Panc1 (cell line): ENCODE measurements at regions not wholly inside any gene's neighbourhood (a gene's known extent, or its start where the extent isn't known, plus 50 kb on each side); places are given as distances from the start of the nearest gene placed in this dataset.

Experiments used
- ATAC-seq: fragments of 200-7000 bp; cut with Tn5 transposase; 2 replicates; pipeline ENCODE4 v1.9.1; 2020; ENCODE audit warnings: mild to moderate bottlenecking, moderate library complexity
- BruUV-seq: library from RNA; stranded (reverse); fragments of 400-500 nt; replicated peaks from 2 replicates; lab custom pipeline; 2021; lab: Mats Ljungman, UMichigan
- CTCF ChIA-PET: fragments of 300-600 bp; sonication (Branson Sonifier 250); formaldehyde crosslinking; loops from one replicate; lab custom pipeline; 2022; ENCODE audit warnings: antibody characterized with exemption; lab: Charles Lee
- POLR2A ChIA-PET: fragments of 300-600 bp; sonication (Branson Sonifier 250); formaldehyde crosslinking; loops from one replicate; lab custom pipeline; 2022; ENCODE audit warnings: antibody characterized with exemption; lab: Charles Lee
- DNase-seq: peaks from one replicate; pipeline ENCODE4 v3.0.0-alpha.2; 2010; ENCODE audit warnings: low read depth, low spot score
- H3K27ac ChIP-seq: 2 replicates; pipeline ENCODE4 v1.5.1; 2011; ENCODE audit warnings: mild to moderate bottlenecking, low read length, inconsistent platforms
- H3K27me3 ChIP-seq: fragments of 200-500 bp; sonication (Bioruptor generic); 2 replicates; pipeline ENCODE4 v1.6.0; 2014; ENCODE audit warnings: low read length, inconsistent platforms; ENCODE audit not compliant: control insufficient read depth, insufficient read depth
- H3K36me3 ChIP-seq: fragments of 200-500 bp; sonication (Bioruptor generic); 2 replicates; pipeline ENCODE4 v1.5.1; 2014; ENCODE audit warnings: inconsistent platforms, mild to moderate bottlenecking, low read length, moderate library complexity; ENCODE audit not compliant: control insufficient read depth, insufficient read depth
- H3K4me1 ChIP-seq: 2 replicates; pipeline ENCODE4 v1.5.1; 2011; ENCODE audit warnings: inconsistent platforms, mild to moderate bottlenecking, low read length, moderate library complexity; ENCODE audit not compliant: control insufficient read depth, insufficient read depth
- H3K4me3 ChIP-seq, 2 experiments: 2 replicates each; pipeline ENCODE4 v1.5.1; 2011 to 2012; ENCODE audit warnings: low read depth in 2 of 2, low read length in 2 of 2, mild to moderate bottlenecking in 2 of 2, inconsistent platforms in 1 of 2, moderate library complexity in 1 of 2
- H3K9me3 ChIP-seq: fragments of 200-500 bp; sonication (Bioruptor generic); 2 replicates; pipeline ENCODE4 v1.5.1; 2014; ENCODE audit warnings: low read depth, mild to moderate bottlenecking, inconsistent platforms, low read length, moderate library complexity; ENCODE audit not compliant: control insufficient read depth, insufficient read depth
- CTCF ChIP-seq: fragments of 450-650 bp; IDR thresholded peaks from 2 replicates; pipeline ENCODE4 v1.5.1; 2017; ENCODE audit warnings: mild to moderate bottlenecking
- POLR2AphosphoS5 ChIP-seq: IDR thresholded peaks from 2 replicates; pipeline ENCODE4 v1.6.1; 2012; ENCODE audit warnings: mild to moderate bottlenecking, low read depth, low read length, moderate library complexity
- REST ChIP-seq, 2 experiments: IDR thresholded peaks; 2 replicates each; pipeline ENCODE4 v1.6.1; 2011 to 2012; ENCODE audit warnings: low read depth in 2 of 2, control low read depth in 1 of 2, low read length in 1 of 2, mild to moderate bottlenecking in 1 of 2, moderate library complexity in 1 of 2; ENCODE audit not compliant: insufficient read depth in 1 of 2
- SIN3A ChIP-seq: IDR thresholded peaks from 2 replicates; pipeline ENCODE4 v1.6.1; 2012; ENCODE audit warnings: low read depth, mild to moderate bottlenecking, low read length, moderate library complexity, borderline replicate concordance; ENCODE audit not compliant: insufficient read depth
- TCF7L2 ChIP-seq: IDR thresholded peaks from 2 replicates; pipeline ENCODE4 v1.6.1; 2011; ENCODE audit warnings: mild to moderate bottlenecking, low read depth, low read length, inconsistent platforms
- in situ Hi-C: cut with HindIII; loops from 2 replicates; pipeline ENCODE4 v1.10.0; 2016; ENCODE audit warnings: low sequenced_read_pairs, low pct_unique_long_range_greater_than_20kb
- intact Hi-C: fragments of 100-400 bp; cut with micrococcal nuclease; formaldehyde crosslinking; loops from one replicate; pipeline ENCODE4 v1.10.0; 2022; ENCODE audit not compliant: unreplicated experiment

GRCh38 chr7:125833839-125834238, 904.2 kb upstream of the POT1 start:
- ChIA-PET CTCF (no interaction called here), POLR2A (no interaction called here)
- in situ Hi-C loops, result no loop called here

GRCh38 chr7:125830743-125831142, 901.1 kb upstream of the POT1 start:
- H3K9me3 ChIP-seq, result peaks cover 3% of the 10 kb centered on the region; the same call in 1 of the 2 replicates
- ATAC-seq (no peak), DNase-seq (no peak)
- POLR2A ChIA-PET, result no interaction called here
- no peaks in the 10 kb centered on the region for H3K36me3 ChIP-seq
- no peak for TF ChIP-seq REST (IDR thresholded peaks at IDR 0.05; ENCODE audit: insufficient read depth in 1 of 2, low read depth in 2 of 2, low read length in 1 of 2)
- no peak for TF ChIP-seq TCF7L2
- no peak for TF ChIP-seq CTCF
- TF ChIP-seq POLR2AphosphoS5, result no peak
- TF ChIP-seq SIN3A, result no peak
- in situ Hi-C loops, result no loop called here
- no peak overlapping the region for H3K27ac ChIP-seq
- no peak overlapping the region for H3K4me3 ChIP-seq
- CTCF ChIA-PET, result no interaction called here
- H3K4me1 ChIP-seq, result no peaks in the 10 kb centered on the region
- BruUV-seq, result no TSS peak
- H3K27me3 ChIP-seq, result no peaks in the 10 kb centered on the region
- intact Hi-C loops, result no loop called here

More at GRCh38 chr7:125833839-125834238, 904.2 kb upstream of the POT1 start:
- DNase-seq (no peak), ATAC-seq (no peak)
- Histone ChIP-seq H3K9me3 (no peaks in the 10 kb centered on the region), H3K27ac (no peak overlapping the region), H3K4me1 (no peaks in the 10 kb centered on the region), H3K27me3 (no peaks in the 10 kb centered on the region), H3K36me3 (no peaks in the 10 kb centered on the region), H3K4me3 (no peak overlapping the region)
- intact Hi-C loops, result no loop called here
- no TSS peak for BruUV-seq
- TF ChIP-seq TCF7L2 (no peak), CTCF (no peak), REST (IDR thresholded peaks at IDR 0.05; ENCODE audit: insufficient read depth in 1 of 2, low read depth in 2 of 2, low read length in 1 of 2) (no peak), SIN3A (no peak)
